Stomach (tissue), 4 donors: ENCODE measurements at regions not wholly inside any gene's neighbourhood (a gene's known extent, or its start where the extent isn't known, plus 50 kb on each side); places are given as distances from the start of the nearest gene placed in this dataset.

Source experiments
- POLR2A ChIP-seq, 4 donors: fragments of 450-650 bp; IDR thresholded peaks; one replicate each; pipeline ENCODE4 v1.6.1; 2016; ENCODE audit warnings: antibody characterized with exemption in 4 of 4, control low read depth in 2 of 4, mild to moderate bottlenecking in 1 of 4, moderate library complexity in 1 of 4
- POLR2AphosphoS5 ChIP-seq, 3 donors: sonication (generic); formaldehyde crosslinking; IDR thresholded peaks; one replicate each; pipeline ENCODE4 v1.6.1; 2016; ENCODE audit warnings: antibody characterized with exemption in 3 of 3
- TF ChIP-seq, protein P1 (sequence below), 7 experiments: fragments of 450-650 bp in 4 of 7; fragments of 200-600 bp in 3 of 7; sonication (generic) in 3 of 7; IDR thresholded peaks; one replicate each; pipeline ENCODE4 v1.5.1; 2016 to 2019; ENCODE audit warnings: antibody characterized with exemption in 7 of 7, control low read depth in 2 of 7, mild to moderate bottlenecking in 1 of 7

DNA sequence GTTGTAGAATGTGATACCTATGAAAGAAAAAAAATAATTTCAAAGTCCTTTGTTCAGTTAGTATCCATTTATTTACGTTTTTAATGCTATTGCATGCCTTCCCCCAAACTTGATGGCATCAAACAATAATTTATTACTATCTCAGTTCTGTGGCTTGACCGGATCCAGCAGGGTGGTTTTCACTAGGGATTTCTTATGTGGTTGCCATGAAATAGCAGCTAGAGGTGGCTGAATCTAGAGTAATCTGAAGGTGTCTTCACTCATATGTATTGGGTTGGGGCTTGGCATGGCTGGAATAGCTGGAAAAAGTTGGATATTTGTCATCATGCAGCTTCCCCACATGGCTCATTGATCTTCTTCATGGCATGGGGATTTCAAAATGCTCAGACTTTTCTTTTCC, 619.3 kb upstream of the ZNF608 start:
- TF ChIP-seq, protein P1, sequence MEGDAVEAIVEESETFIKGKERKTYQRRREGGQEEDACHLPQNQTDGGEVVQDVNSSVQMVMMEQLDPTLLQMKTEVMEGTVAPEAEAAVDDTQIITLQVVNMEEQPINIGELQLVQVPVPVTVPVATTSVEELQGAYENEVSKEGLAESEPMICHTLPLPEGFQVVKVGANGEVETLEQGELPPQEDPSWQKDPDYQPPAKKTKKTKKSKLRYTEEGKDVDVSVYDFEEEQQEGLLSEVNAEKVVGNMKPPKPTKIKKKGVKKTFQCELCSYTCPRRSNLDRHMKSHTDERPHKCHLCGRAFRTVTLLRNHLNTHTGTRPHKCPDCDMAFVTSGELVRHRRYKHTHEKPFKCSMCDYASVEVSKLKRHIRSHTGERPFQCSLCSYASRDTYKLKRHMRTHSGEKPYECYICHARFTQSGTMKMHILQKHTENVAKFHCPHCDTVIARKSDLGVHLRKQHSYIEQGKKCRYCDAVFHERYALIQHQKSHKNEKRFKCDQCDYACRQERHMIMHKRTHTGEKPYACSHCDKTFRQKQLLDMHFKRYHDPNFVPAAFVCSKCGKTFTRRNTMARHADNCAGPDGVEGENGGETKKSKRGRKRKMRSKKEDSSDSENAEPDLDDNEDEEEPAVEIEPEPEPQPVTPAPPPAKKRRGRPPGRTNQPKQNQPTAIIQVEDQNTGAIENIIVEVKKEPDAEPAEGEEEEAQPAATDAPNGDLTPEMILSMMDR (IDR thresholded peaks at IDR 0.05) = no peak
- TF ChIP-seq POLR2A (IDR thresholded peaks at IDR 0.05) = no peak
- no peak for TF ChIP-seq POLR2AphosphoS5 (IDR thresholded peaks at IDR 0.05)
